ENCODE measurements at regions not wholly inside any gene's neighbourhood (a gene's known extent, or its start where the extent isn't known, plus 50 kb on each side); places are given as distances from the start of the nearest gene placed in this dataset.

GRCh38 chrX:16222151-16222550 lies 54.9 kb downstream of the MAGEB17 start:
- H3K9me3 ChIP-seq (replicated peaks; ENCODE audit: control insufficient read depth, insufficient read depth, low read length), result no peaks in the 10 kb centered on the region; the same call in 2 of the 3 replicates
- ATAC-seq, result no peak
- TF ChIP-seq ETV6 (conservative IDR thresholded peaks at IDR 0.05 in 1 of 2, IDR thresholded peaks at IDR 0.05 in 1 of 2; ENCODE audit: borderline replicate concordance in 1 of 2, low read depth in 1 of 2), result no peak
- TF ChIP-seq POLR2AphosphoS5 (IDR thresholded peaks at IDR 0.05; ENCODE audit: low read length), result no peak
- TF ChIP-seq, protein P1, sequence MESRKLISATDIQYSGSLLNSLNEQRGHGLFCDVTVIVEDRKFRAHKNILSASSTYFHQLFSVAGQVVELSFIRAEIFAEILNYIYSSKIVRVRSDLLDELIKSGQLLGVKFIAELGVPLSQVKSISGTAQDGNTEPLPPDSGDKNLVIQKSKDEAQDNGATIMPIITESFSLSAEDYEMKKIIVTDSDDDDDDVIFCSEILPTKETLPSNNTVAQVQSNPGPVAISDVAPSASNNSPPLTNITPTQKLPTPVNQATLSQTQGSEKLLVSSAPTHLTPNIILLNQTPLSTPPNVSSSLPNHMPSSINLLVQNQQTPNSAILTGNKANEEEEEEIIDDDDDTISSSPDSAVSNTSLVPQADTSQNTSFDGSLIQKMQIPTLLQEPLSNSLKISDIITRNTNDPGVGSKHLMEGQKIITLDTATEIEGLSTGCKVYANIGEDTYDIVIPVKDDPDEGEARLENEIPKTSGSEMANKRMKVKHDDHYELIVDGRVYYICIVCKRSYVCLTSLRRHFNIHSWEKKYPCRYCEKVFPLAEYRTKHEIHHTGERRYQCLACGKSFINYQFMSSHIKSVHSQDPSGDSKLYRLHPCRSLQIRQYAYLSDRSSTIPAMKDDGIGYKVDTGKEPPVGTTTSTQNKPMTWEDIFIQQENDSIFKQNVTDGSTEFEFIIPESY (IDR thresholded peaks at IDR 0.05), result no peak
- TF ChIP-seq HSF1 (IDR thresholded peaks at IDR 0.05; ENCODE audit: low read depth, low read length), result no peak
- no peak for TF ChIP-seq ZBED1 (IDR thresholded peaks at IDR 0.05; ENCODE audit: borderline replicate concordance)
- no peak for TF ChIP-seq RAD21 (IDR thresholded peaks at IDR 0.05; ENCODE audit: insufficient read depth, low read depth, low read length)
- TF ChIP-seq E2F8 (IDR thresholded peaks at IDR 0.05; ENCODE audit: low read depth, partially characterized antibody), result no peak
- TF ChIP-seq, protein P2, sequence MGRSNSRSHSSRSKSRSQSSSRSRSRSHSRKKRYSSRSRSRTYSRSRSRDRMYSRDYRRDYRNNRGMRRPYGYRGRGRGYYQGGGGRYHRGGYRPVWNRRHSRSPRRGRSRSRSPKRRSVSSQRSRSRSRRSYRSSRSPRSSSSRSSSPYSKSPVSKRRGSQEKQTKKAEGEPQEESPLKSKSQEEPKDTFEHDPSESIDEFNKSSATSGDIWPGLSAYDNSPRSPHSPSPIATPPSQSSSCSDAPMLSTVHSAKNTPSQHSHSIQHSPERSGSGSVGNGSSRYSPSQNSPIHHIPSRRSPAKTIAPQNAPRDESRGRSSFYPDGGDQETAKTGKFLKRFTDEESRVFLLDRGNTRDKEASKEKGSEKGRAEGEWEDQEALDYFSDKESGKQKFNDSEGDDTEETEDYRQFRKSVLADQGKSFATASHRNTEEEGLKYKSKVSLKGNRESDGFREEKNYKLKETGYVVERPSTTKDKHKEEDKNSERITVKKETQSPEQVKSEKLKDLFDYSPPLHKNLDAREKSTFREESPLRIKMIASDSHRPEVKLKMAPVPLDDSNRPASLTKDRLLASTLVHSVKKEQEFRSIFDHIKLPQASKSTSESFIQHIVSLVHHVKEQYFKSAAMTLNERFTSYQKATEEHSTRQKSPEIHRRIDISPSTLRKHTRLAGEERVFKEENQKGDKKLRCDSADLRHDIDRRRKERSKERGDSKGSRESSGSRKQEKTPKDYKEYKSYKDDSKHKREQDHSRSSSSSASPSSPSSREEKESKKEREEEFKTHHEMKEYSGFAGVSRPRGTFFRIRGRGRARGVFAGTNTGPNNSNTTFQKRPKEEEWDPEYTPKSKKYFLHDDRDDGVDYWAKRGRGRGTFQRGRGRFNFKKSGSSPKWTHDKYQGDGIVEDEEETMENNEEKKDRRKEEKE (IDR thresholded peaks at IDR 0.05), result no peak
- TF ChIP-seq SMARCA5 (IDR thresholded peaks at IDR 0.05), result no peak
- TF ChIP-seq, protein P3, sequence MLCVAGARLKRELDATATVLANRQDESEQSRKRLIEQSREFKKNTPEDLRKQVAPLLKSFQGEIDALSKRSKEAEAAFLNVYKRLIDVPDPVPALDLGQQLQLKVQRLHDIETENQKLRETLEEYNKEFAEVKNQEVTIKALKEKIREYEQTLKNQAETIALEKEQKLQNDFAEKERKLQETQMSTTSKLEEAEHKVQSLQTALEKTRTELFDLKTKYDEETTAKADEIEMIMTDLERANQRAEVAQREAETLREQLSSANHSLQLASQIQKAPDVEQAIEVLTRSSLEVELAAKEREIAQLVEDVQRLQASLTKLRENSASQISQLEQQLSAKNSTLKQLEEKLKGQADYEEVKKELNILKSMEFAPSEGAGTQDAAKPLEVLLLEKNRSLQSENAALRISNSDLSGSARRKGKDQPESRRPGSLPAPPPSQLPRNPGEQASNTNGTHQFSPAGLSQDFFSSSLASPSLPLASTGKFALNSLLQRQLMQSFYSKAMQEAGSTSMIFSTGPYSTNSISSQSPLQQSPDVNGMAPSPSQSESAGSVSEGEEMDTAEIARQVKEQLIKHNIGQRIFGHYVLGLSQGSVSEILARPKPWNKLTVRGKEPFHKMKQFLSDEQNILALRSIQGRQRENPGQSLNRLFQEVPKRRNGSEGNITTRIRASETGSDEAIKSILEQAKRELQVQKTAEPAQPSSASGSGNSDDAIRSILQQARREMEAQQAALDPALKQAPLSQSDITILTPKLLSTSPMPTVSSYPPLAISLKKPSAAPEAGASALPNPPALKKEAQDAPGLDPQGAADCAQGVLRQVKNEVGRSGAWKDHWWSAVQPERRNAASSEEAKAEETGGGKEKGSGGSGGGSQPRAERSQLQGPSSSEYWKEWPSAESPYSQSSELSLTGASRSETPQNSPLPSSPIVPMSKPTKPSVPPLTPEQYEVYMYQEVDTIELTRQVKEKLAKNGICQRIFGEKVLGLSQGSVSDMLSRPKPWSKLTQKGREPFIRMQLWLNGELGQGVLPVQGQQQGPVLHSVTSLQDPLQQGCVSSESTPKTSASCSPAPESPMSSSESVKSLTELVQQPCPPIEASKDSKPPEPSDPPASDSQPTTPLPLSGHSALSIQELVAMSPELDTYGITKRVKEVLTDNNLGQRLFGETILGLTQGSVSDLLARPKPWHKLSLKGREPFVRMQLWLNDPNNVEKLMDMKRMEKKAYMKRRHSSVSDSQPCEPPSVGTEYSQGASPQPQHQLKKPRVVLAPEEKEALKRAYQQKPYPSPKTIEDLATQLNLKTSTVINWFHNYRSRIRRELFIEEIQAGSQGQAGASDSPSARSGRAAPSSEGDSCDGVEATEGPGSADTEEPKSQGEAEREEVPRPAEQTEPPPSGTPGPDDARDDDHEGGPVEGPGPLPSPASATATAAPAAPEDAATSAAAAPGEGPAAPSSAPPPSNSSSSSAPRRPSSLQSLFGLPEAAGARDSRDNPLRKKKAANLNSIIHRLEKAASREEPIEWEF (IDR thresholded peaks at IDR 0.05; ENCODE audit: insufficient replicate concordance, low read depth, low read length), result no peak
- no TSS peak for BruUV-seq (replicated peaks)
- no peak for DNase-seq (ENCODE audit: low read depth, low spot score)
- ChIA-PET RAD21 (ENCODE audit: unreplicated experiment) (no interaction called here), CTCF (no interaction called here), POLR2A (no interaction called here), SMC1A (ENCODE audit: uncharacterized antibody, unreplicated experiment) (no interaction called here)
- H3K4me1 ChIP-seq (ENCODE audit: control insufficient read depth, insufficient read depth, low read length), result no peaks in the 10 kb centered on the region
- no peak for FAIRE-seq
- H3K4me2 ChIP-seq (ENCODE audit: control insufficient read depth, insufficient read depth), result no peak overlapping the region
- H3K36me3 ChIP-seq (ENCODE audit: control insufficient read depth in 2 of 2, insufficient read depth in 2 of 2, low read length in 1 of 2), result no peaks in the 10 kb centered on the region
- H3K27ac ChIP-seq (ENCODE audit: control insufficient read depth, insufficient read depth), result no peak overlapping the region
- no peaks in the 10 kb centered on the region for H4K20me1 ChIP-seq (ENCODE audit: control insufficient read depth, insufficient read depth)
- in situ Hi-C loops (cut with MboI) (no loop called here), intact Hi-C loops (cut with micrococcal nuclease; ENCODE audit: unreplicated experiment) (no loop called here)
- no peaks in the 10 kb centered on the region for H3K79me2 ChIP-seq (ENCODE audit: control insufficient read depth, insufficient read depth, low read length)
- no peaks in the 10 kb centered on the region; a peak in 1 of 4 replicates for H3K27me3 ChIP-seq (replicated peaks in 1 of 2; ENCODE audit: control insufficient read depth in 2 of 2, insufficient read depth in 2 of 2, low read length in 1 of 2)
- no peak overlapping the region for H3K4me3 ChIP-seq
- no peak overlapping the region for H3K9ac ChIP-seq (ENCODE audit: control insufficient read depth, insufficient read depth, low read length)
- H2AFZ ChIP-seq (ENCODE audit: control insufficient read depth, low read depth, low read length), result no peak overlapping the region

Measured in GM12878 (cell line).